H9 (cell line): ENCODE measurements at regions not wholly inside any gene's neighbourhood (a gene's known extent, or its start where the extent isn't known, plus 50 kb on each side); places are given as distances from the start of the nearest gene placed in this dataset.

Source experiments
- DNase-seq: peaks from one replicate; pipeline ENCODE4 v3.0.0-alpha.2; 2017
- H2AFZ ChIP-seq: one replicate; pipeline ENCODE4 v1.6.1; 2013; ENCODE audit warnings: mild to moderate bottlenecking, low read length, control low read depth, moderate library complexity
- H2AK5ac ChIP-seq: 2 replicates; pipeline ENCODE4 v1.6.1; 2013; ENCODE audit warnings: low read length, control low read depth, mixed read lengths; ENCODE audit not compliant: insufficient read length
- H2BK120ac ChIP-seq: one replicate; pipeline ENCODE4 v1.6.1; 2013; ENCODE audit warnings: low read depth, mild to moderate bottlenecking, low read length, control low read depth, inconsistent platforms; ENCODE audit not compliant: poor library complexity, severe bottlenecking
- H2BK12ac ChIP-seq: 2 replicates; pipeline ENCODE4 v1.6.1; 2013; ENCODE audit warnings: low read length, control low read depth, mixed read lengths, low read depth; ENCODE audit not compliant: insufficient read length
- H2BK15ac ChIP-seq: 2 replicates; pipeline ENCODE4 v1.6.1; 2013; ENCODE audit warnings: low read depth, low read length, control low read depth
- H2BK20ac ChIP-seq: one replicate; pipeline ENCODE4 v1.6.1; 2013; ENCODE audit warnings: low read depth, mild to moderate bottlenecking, low read length, control low read depth, inconsistent platforms; ENCODE audit not compliant: poor library complexity, severe bottlenecking
- H2BK5ac ChIP-seq: 2 replicates; pipeline ENCODE4 v1.6.1; 2013; ENCODE audit warnings: low read length, control low read depth, mixed read lengths; ENCODE audit not compliant: insufficient read length
- H3K14ac ChIP-seq: 2 replicates; pipeline ENCODE4 v1.6.1; 2013; ENCODE audit warnings: low read length, control low read depth; ENCODE audit not compliant: insufficient read depth
- H3K18ac ChIP-seq: 2 replicates; pipeline ENCODE4 v1.6.1; 2013; ENCODE audit warnings: low read depth, mild to moderate bottlenecking, mixed read lengths, low read length, control low read depth; ENCODE audit not compliant: insufficient read length
- H3K23ac ChIP-seq: 2 replicates; pipeline ENCODE4 v1.6.1; 2013; ENCODE audit warnings: low read length, control low read depth, mixed read lengths, low read depth; ENCODE audit not compliant: insufficient read length
- H3K23me2 ChIP-seq: 2 replicates; pipeline ENCODE4 v1.6.1; 2013; ENCODE audit warnings: low read depth, mild to moderate bottlenecking, mixed read lengths, low read length, control low read depth; ENCODE audit not compliant: insufficient read length, poor library complexity, severe bottlenecking
- H3K27ac ChIP-seq: 2 replicates; pipeline ENCODE4 v1.5.1; 2013; ENCODE audit warnings: low read length, control low read depth, mixed read lengths, low read depth; ENCODE audit not compliant: insufficient read length
- H3K27me3 ChIP-seq: 2 replicates; pipeline ENCODE4 v1.6.1; 2013; ENCODE audit warnings: low read length, control low read depth, inconsistent platforms; ENCODE audit not compliant: insufficient read depth
- H3K4ac ChIP-seq: 2 replicates; pipeline ENCODE4 v1.6.1; 2013; ENCODE audit warnings: low read depth, mild to moderate bottlenecking, control low read depth, inconsistent platforms, low read length, moderate library complexity
- H3K4me1 ChIP-seq: 2 replicates; pipeline ENCODE4 v1.6.1; 2013; ENCODE audit warnings: low read length, control low read depth, inconsistent platforms; ENCODE audit not compliant: insufficient read depth
- H3K4me2 ChIP-seq: 2 replicates; pipeline ENCODE4 v1.6.1; 2013; ENCODE audit warnings: low read length, control low read depth, mixed read lengths; ENCODE audit not compliant: insufficient read length, insufficient read depth
- H3K56ac ChIP-seq: 2 replicates; pipeline ENCODE4 v1.6.1; 2013; ENCODE audit warnings: low read depth, mild to moderate bottlenecking, mixed read lengths, low read length, control low read depth; ENCODE audit not compliant: insufficient read length
- H3K79me1 ChIP-seq: 2 replicates; pipeline ENCODE4 v1.6.1; 2013; ENCODE audit warnings: low read depth, mild to moderate bottlenecking, moderate library complexity, low read length, control low read depth, inconsistent platforms; ENCODE audit not compliant: insufficient read depth, poor library complexity, severe bottlenecking
- H3K79me2 ChIP-seq: 2 replicates; pipeline ENCODE4 v1.6.1; 2013; ENCODE audit warnings: low read length, control low read depth, inconsistent platforms; ENCODE audit not compliant: insufficient read depth
- H3K9ac ChIP-seq: 2 replicates; pipeline ENCODE4 v1.6.1; 2013; ENCODE audit warnings: low read length, control low read depth, mixed read lengths; ENCODE audit not compliant: insufficient read length; ENCODE audit errors: extremely low read depth
- H3K9me3 ChIP-seq: one replicate; pipeline ENCODE4 v1.6.1; 2013; ENCODE audit warnings: low read depth, low read length, inconsistent platforms; ENCODE audit not compliant: control insufficient read depth
- H3T11ph ChIP-seq: one replicate; pipeline ENCODE4 v1.6.1; 2013; ENCODE audit warnings: mild to moderate bottlenecking, low read length, control low read depth, inconsistent platforms
- H4K20me1 ChIP-seq: one replicate; pipeline ENCODE4 v1.6.1; 2013; ENCODE audit not compliant: control insufficient read depth, insufficient read length, insufficient read depth
- H4K5ac ChIP-seq: 2 replicates; pipeline ENCODE4 v1.6.1; 2013; ENCODE audit warnings: low read depth, mild to moderate bottlenecking, mixed read lengths, low read length, control low read depth; ENCODE audit not compliant: insufficient read length
- H4K8ac ChIP-seq: replicated peaks from 2 replicates; pipeline ENCODE4 v1.6.1; 2013; ENCODE audit warnings: low read length, control low read depth, mixed read lengths, low read depth; ENCODE audit not compliant: insufficient read length
- H4K91ac ChIP-seq: 2 replicates; pipeline ENCODE4 v1.6.1; 2013; ENCODE audit warnings: low read depth, mild to moderate bottlenecking, moderate library complexity, mixed read lengths, low read length, control low read depth; ENCODE audit not compliant: insufficient read length
- H3K27ac Mint-ChIP-seq, 3 experiments: 2 replicates in 2 of 3; 3 replicates in 1 of 3; pipeline ENCODE4 v1.8.0; 2020 to 2021; ENCODE audit warnings: mixed read lengths in 3 of 3, mild to moderate bottlenecking in 1 of 3, moderate library complexity in 1 of 3
- H3K27me3 Mint-ChIP-seq: 2 replicates; pipeline ENCODE4 v1.8.0; 2021; ENCODE audit warnings: low read depth, mild to moderate bottlenecking, moderate library complexity, mixed read lengths
- H3K36me3 Mint-ChIP-seq, 3 experiments: 2 replicates in 2 of 3; 3 replicates in 1 of 3; pipeline ENCODE4 v1.8.0; 2020 to 2021; ENCODE audit warnings: low read depth in 3 of 3, mixed read lengths in 3 of 3; ENCODE audit not compliant: insufficient read depth in 1 of 3
- H3K4me1 Mint-ChIP-seq, 2 experiments: 2 replicates each; pipeline ENCODE4 v1.8.0; 2020; ENCODE audit warnings: mixed read lengths in 2 of 2
- H3K4me3 Mint-ChIP-seq, 2 experiments: 2 replicates in 1 of 2; 3 replicates in 1 of 2; pipeline ENCODE4 v1.8.0; 2020 to 2021; ENCODE audit warnings: mild to moderate bottlenecking in 2 of 2, mixed read lengths in 2 of 2, moderate library complexity in 1 of 2
- H3K9me3 Mint-ChIP-seq, 2 experiments: 2 replicates in 1 of 2; 3 replicates in 1 of 2; pipeline ENCODE4 v1.8.0; 2020; ENCODE audit warnings: mild to moderate bottlenecking in 2 of 2, mixed read lengths in 2 of 2, moderate library complexity in 1 of 2
- CTCF ChIP-seq: fragments of 200-600 bp; sonication (generic); conservative IDR thresholded peaks from 3 replicates; pipeline ENCODE4 v1.8.0; 2021; ENCODE audit warnings: antibody characterized with exemption, mild to moderate bottlenecking
- WGBS: extraction: QIAGEN DNeasy Blood & Tissue Kit; methylation state at CpG from one replicate; pipeline ENCODE4 v1.1.7; 2013; ENCODE audit warnings: missing lambda C conversion rate, low lambda C conversion rate, mixed read lengths; ENCODE audit not compliant: insufficient read length; ENCODE audit errors: extremely low coverage; 5-methylcytosine and 5-hydroxymethylcytosine counted together

DNA sequence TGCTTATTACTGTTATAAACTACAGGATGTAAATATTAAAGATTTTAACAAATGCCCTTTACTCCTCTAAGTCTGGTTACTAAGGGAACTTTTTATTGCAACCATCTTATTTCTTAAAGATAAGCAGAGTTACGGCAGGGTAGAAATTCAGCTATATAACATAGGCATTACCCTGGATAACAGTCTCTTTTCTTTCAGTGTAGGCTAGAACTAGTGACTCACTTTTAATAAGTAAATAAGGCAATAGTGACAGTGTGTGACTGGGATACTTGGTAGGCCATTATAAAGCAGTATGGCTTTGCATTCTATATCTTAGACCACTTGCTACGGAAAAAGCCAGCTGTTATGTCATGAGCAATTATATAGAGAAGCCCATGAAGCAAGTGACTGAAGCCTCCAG is 1041.0 kb upstream of the NRXN1 start:
- no peak overlapping the region for H2AFZ ChIP-seq
- H3K23ac ChIP-seq: no peak overlapping the region
- TF ChIP-seq CTCF: no peak
- H2BK20ac ChIP-seq: no peak overlapping the region
- H3T11ph ChIP-seq: no peak overlapping the region
- no peak overlapping the region for H3K27ac ChIP-seq
- H4K20me1 ChIP-seq: no peaks in the 10 kb centered on the region
- H4K91ac ChIP-seq: no peak overlapping the region
- H4K5ac ChIP-seq: no peak overlapping the region
- H3K9ac ChIP-seq: no peak overlapping the region
- H3K18ac ChIP-seq: no peak overlapping the region
- H3K9me3 Mint-ChIP-seq: no peaks in the 10 kb centered on the region
- H3K27ac Mint-ChIP-seq: no peak overlapping the region
- no peak overlapping the region for H3K4me2 ChIP-seq
- DNase-seq: no peak
- no peak overlapping the region for H2BK12ac ChIP-seq
- H3K4me1 ChIP-seq: no peaks in the 10 kb centered on the region
- no peaks in the 10 kb centered on the region for H3K9me3 ChIP-seq
- no peak overlapping the region for H4K8ac ChIP-seq
- no peak overlapping the region for H2BK5ac ChIP-seq
- H2BK15ac ChIP-seq: no peak overlapping the region
- H3K4ac ChIP-seq: no peak overlapping the region
- no peaks in the 10 kb centered on the region for H3K23me2 ChIP-seq
- no peaks in the 10 kb centered on the region for H3K79me2 ChIP-seq
- H3K27me3 ChIP-seq: no peaks in the 10 kb centered on the region
- no CpG with 5 or more reads among the region's 2 CpGs for WGBS
- no peak overlapping the region for H3K56ac ChIP-seq
- H3K27me3 Mint-ChIP-seq: no peaks in the 10 kb centered on the region
- H3K36me3 Mint-ChIP-seq: peaks cover 0 to 8% (median 5%) of the 10 kb centered on the region in 3 experiments; a peak in 3 of 7 replicates
- H3K79me1 ChIP-seq: no peaks in the 10 kb centered on the region
- H2BK120ac ChIP-seq: no peak overlapping the region
- H2AK5ac ChIP-seq: no peak overlapping the region
- H3K4me1 Mint-ChIP-seq: peaks cover 3 to 12% of the 10 kb centered on the region in 2 experiments; a peak in 2 of 4 replicates
- H3K4me3 Mint-ChIP-seq: no peak overlapping the region
- no peak overlapping the region for H3K14ac ChIP-seq
